Activated CD4-positive, alpha-beta T cell treated with anti-CD3 and anti-CD28 coated beads, Interleukin-2, amount 50 U/mL, for 1 hour (primary cell): ENCODE measurements at regions not wholly inside any gene's neighbourhood (a gene's known extent, or its start where the extent isn't known, plus 50 kb on each side); places are given as distances from the start of the nearest gene placed in this dataset.
"Not testable (repeated sequence)": the region's sequence is repeated elsewhere in the genome, so short reads cannot be mapped to it uniquely, and the experiment has no call there.

Experiments
- DNase-seq: peaks from one replicate; pipeline ENCODE4 v3.0.0-alpha.2; 2020

GRCh38 chr1:219430419-219430818, 182.5 kb downstream of the ZC3H11B start:
- DNase-seq, result no peak

- DNase-seq, result no peak
Observed at GRCh38 chr1:219428651-219429050, 184.3 kb downstream of the ZC3H11B start.

- DNase-seq, result no peak
Observed at GRCh38 chr1:219427989-219428388, 184.9 kb downstream of the ZC3H11B start.

GRCh38 chr1:219427403-219427802, 185.5 kb downstream of the ZC3H11B start:
- no peak for DNase-seq

- no peak for DNase-seq
Observed at GRCh38 chr1:219422811-219423598, 189.9 kb downstream of the ZC3H11B start.

- no peak for DNase-seq
Observed at GRCh38 chr1:219420913-219421312, 192.0 kb downstream of the ZC3H11B start.

GRCh38 chr1:219419860-219420259, 193.0 kb downstream of the ZC3H11B start:
- no peak for DNase-seq

- no peak for DNase-seq
Observed at GRCh38 chr1:219419065-219419464, 193.8 kb downstream of the ZC3H11B start.

GRCh38 chr1:219417610-219418009, 195.3 kb downstream of the ZC3H11B start:
- DNase-seq, result no peak

- DNase-seq, result peak; percentile 51
Observed at GRCh38 chr1:219416598-219417238, 196.2 kb downstream of the ZC3H11B start.

GRCh38 chr1:219415915-219416314, 197.0 kb downstream of the ZC3H11B start:
- DNase-seq, result no peak

- DNase-seq, result no peak
Observed at GRCh38 chr1:219415433-219415832, 197.5 kb downstream of the ZC3H11B start.

GRCh38 chr1:219414250-219414649, 198.7 kb downstream of the ZC3H11B start:
- DNase-seq, result no peak

- no peak for DNase-seq
Observed at GRCh38 chr1:219413536-219413935, 199.4 kb downstream of the ZC3H11B start.

- DNase-seq, result no peak
Observed at GRCh38 chr1:219412772-219413171, 200.1 kb downstream of the ZC3H11B start.

GRCh38 chr1:219410721-219411120, 202.2 kb downstream of the ZC3H11B start:
- not testable (repeated sequence) for DNase-seq

- no peak for DNase-seq
Observed at GRCh38 chr1:219405531-219406331, 207.2 kb downstream of the ZC3H11B start.

GRCh38 chr1:219404629-219405028, 208.3 kb downstream of the ZC3H11B start:
- DNase-seq, result no peak

- no peak for DNase-seq
Observed at GRCh38 chr1:219402925-219403324, 210.0 kb downstream of the ZC3H11B start.

- no peak for DNase-seq
Observed at GRCh38 chr1:219401724-219402625, 210.9 kb downstream of the ZC3H11B start.

- DNase-seq, result no peak
Observed at GRCh38 chr1:219399446-219399845, 213.5 kb downstream of the ZC3H11B start.

- no peak for DNase-seq
Observed at GRCh38 chr1:219398815-219399396, 214.0 kb downstream of the ZC3H11B start.
